IMR-90 (cell line): ENCODE measurements at regions not wholly inside any gene's neighbourhood (a gene's known extent, or its start where the extent isn't known, plus 50 kb on each side); places are given as distances from the start of the nearest gene placed in this dataset.

Experiments used
- MXI1 ChIP-seq: IDR thresholded peaks from 2 replicates; pipeline ENCODE4 v1.6.1; 2012; ENCODE audit warnings: low read depth, mild to moderate bottlenecking, low read length, moderate library complexity, borderline replicate concordance
- POLR2A ChIP-seq: IDR thresholded peaks from 2 replicates; pipeline ENCODE4 v1.6.1; 2012; ENCODE audit warnings: mild to moderate bottlenecking, low read depth, low read length
- RCOR1 ChIP-seq: IDR thresholded peaks from 2 replicates; pipeline ENCODE4 v1.6.1; 2012; ENCODE audit warnings: mild to moderate bottlenecking, low read length, improper control_type of control experiment; ENCODE audit not compliant: insufficient replicate concordance
- SMC3 ChIP-seq: fragments of 150-350 bp; IDR thresholded peaks from 2 replicates; pipeline ENCODE4 v1.6.1; 2016; ENCODE audit warnings: low read depth, mild to moderate bottlenecking, antibody characterized with exemption, low read length, moderate library complexity
- TF ChIP-seq, protein P1 (sequence below): conservative IDR thresholded peaks from 2 replicates; pipeline ENCODE4 v1.5.1; 2012; ENCODE audit warnings: mild to moderate bottlenecking, low read depth, low read length, improper control_type of control experiment
- TF ChIP-seq, protein P2 (sequence below): fragments of 150-350 bp; IDR thresholded peaks from 2 replicates; pipeline ENCODE4 v1.6.1; 2017; ENCODE audit warnings: mild to moderate bottlenecking, antibody characterized with exemption, low read length, low read depth

GRCh38 chr21:35478161-35479064 lies 429.3 kb upstream of the RUNX1 start:
- TF ChIP-seq RCOR1 (no peak), MXI1 (no peak), POLR2A (no peak), SMC3 (no peak)
- TF ChIP-seq, protein P1, sequence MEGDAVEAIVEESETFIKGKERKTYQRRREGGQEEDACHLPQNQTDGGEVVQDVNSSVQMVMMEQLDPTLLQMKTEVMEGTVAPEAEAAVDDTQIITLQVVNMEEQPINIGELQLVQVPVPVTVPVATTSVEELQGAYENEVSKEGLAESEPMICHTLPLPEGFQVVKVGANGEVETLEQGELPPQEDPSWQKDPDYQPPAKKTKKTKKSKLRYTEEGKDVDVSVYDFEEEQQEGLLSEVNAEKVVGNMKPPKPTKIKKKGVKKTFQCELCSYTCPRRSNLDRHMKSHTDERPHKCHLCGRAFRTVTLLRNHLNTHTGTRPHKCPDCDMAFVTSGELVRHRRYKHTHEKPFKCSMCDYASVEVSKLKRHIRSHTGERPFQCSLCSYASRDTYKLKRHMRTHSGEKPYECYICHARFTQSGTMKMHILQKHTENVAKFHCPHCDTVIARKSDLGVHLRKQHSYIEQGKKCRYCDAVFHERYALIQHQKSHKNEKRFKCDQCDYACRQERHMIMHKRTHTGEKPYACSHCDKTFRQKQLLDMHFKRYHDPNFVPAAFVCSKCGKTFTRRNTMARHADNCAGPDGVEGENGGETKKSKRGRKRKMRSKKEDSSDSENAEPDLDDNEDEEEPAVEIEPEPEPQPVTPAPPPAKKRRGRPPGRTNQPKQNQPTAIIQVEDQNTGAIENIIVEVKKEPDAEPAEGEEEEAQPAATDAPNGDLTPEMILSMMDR, result no peak
- TF ChIP-seq, protein P2, sequence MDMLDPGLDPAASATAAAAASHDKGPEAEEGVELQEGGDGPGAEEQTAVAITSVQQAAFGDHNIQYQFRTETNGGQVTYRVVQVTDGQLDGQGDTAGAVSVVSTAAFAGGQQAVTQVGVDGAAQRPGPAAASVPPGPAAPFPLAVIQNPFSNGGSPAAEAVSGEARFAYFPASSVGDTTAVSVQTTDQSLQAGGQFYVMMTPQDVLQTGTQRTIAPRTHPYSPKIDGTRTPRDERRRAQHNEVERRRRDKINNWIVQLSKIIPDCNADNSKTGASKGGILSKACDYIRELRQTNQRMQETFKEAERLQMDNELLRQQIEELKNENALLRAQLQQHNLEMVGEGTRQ, result no peak
